Large intestine (tissue), 3 donors: ENCODE measurements at regions not wholly inside any gene's neighbourhood (a gene's known extent, or its start where the extent isn't known, plus 50 kb on each side); places are given as distances from the start of the nearest gene placed in this dataset.

ENCODE experiments used
- DNase-seq, 2 donors: peaks; one replicate each; pipeline versions ENCODE4 v3.0.0 to v3.0.0-alpha.2; 2013
- H3K27ac ChIP-seq: one replicate; pipeline ENCODE4 v1.5.1; 2013; ENCODE audit warnings: low read length
- H3K27me3 ChIP-seq: 2 replicates; pipeline ENCODE4 v1.6.1; 2013; ENCODE audit warnings: low read length; ENCODE audit not compliant: control insufficient read depth, insufficient read depth
- H3K36me3 ChIP-seq: 2 replicates; pipeline ENCODE4 v1.6.1; 2013; ENCODE audit warnings: low read length; ENCODE audit not compliant: control insufficient read depth, insufficient read depth
- H3K4me1 ChIP-seq: one replicate; pipeline ENCODE4 v1.6.1; 2013; ENCODE audit warnings: low read length; ENCODE audit not compliant: control insufficient read depth, insufficient read depth
- H3K4me3 ChIP-seq: one replicate; pipeline ENCODE4 v1.5.1; 2013; ENCODE audit warnings: low read length
- H3K9me3 ChIP-seq: one replicate; pipeline ENCODE4 v1.6.1; 2013; ENCODE audit warnings: mild to moderate bottlenecking, low read depth, low read length, moderate library complexity; ENCODE audit not compliant: control insufficient read depth
- WGBS: methylation state at CpG from one replicate; pipeline ENCODE4 v1.1.5; 2013; ENCODE audit warnings: low lambda C conversion rate; ENCODE audit not compliant: insufficient coverage; 5-methylcytosine and 5-hydroxymethylcytosine counted together

GRCh38 chr7:136807598-136807997 is 60.9 kb upstream of the CHRM2 start:
- DNase-seq, result no peak
- Histone ChIP-seq H3K36me3 (no peaks in the 10 kb centered on the region), H3K4me1 (no peaks in the 10 kb centered on the region), H3K9me3 (no peaks in the 10 kb centered on the region), H3K27ac (no peak overlapping the region), H3K27me3 (no peaks in the 10 kb centered on the region), H3K4me3 (no peak overlapping the region)
- no CpG with 5 or more reads among the region's 1 CpG for WGBS

- no peaks in the 10 kb centered on the region for H3K9me3 ChIP-seq
- no peak overlapping the region for H3K4me3 ChIP-seq
- H3K36me3 ChIP-seq, result no peaks in the 10 kb centered on the region
- no peak for DNase-seq
- no CpG with 5 or more reads among the region's 2 CpGs for WGBS
- no peaks in the 10 kb centered on the region for H3K4me1 ChIP-seq
- H3K27ac ChIP-seq, result no peak overlapping the region
- H3K27me3 ChIP-seq, result no peaks in the 10 kb centered on the region
These were observed 65.4 kb upstream of the CHRM2 start for GRCh38 chr7:136803028-136803427.

- WGBS, result 80% methylated on average over 1 of the region's 1 CpG
- no peaks in the 10 kb centered on the region for H3K36me3 ChIP-seq
- H3K4me1 ChIP-seq, result no peaks in the 10 kb centered on the region
- no peaks in the 10 kb centered on the region for H3K27me3 ChIP-seq
- no peak overlapping the region for H3K4me3 ChIP-seq
- no peaks in the 10 kb centered on the region for H3K9me3 ChIP-seq
- no peak for DNase-seq
- H3K27ac ChIP-seq, result no peak overlapping the region
These were observed 84.5 kb upstream of the CHRM2 start for GRCh38 chr7:136783934-136784333.

GRCh38 chr7:136741941-136742340 is 126.5 kb upstream of the CHRM2 start:
- H3K27ac ChIP-seq, result no peak overlapping the region
- no peaks in the 10 kb centered on the region for H3K9me3 ChIP-seq
- no peaks in the 10 kb centered on the region for H3K36me3 ChIP-seq
- no peaks in the 10 kb centered on the region for H3K4me1 ChIP-seq
- 90% methylated on average over 2 of the region's 3 CpGs for WGBS
- H3K27me3 ChIP-seq, result no peaks in the 10 kb centered on the region
- no peak for DNase-seq
- no peak overlapping the region for H3K4me3 ChIP-seq

DNA sequence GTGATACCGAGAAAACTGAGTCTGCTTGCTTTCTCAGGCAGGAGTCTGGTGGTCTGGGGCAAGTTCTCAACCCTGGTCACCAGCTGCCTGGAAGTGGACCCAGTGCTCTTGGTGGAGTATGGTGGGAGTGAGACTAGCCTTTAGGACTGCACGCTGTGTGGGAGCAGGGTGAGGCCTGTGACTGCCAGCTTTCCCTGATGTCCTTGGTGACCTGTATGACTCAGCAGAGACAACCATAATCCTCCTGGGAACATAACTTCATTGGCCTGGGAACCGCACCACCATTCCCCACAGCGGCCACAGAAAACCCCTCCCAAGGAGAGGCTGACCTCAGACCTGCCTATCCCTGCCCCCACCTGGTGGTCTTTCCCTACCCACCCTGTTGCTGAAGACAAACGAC is 139.5 kb upstream of the CHRM2 start:
- Histone ChIP-seq H3K27me3 (no peaks in the 10 kb centered on the region), H3K4me3 (no peak overlapping the region), H3K36me3 (no peaks in the 10 kb centered on the region), H3K27ac (no peak overlapping the region), H3K4me1 (no peaks in the 10 kb centered on the region), H3K9me3 (no peaks in the 10 kb centered on the region)
- no CpG with 5 or more reads among the region's 5 CpGs for WGBS
- no peak for DNase-seq

GRCh38 chr7:136726460-136726859 is 142.0 kb upstream of the CHRM2 start:
- Histone ChIP-seq H3K4me3 (no peak overlapping the region), H3K4me1 (no peaks in the 10 kb centered on the region)

GRCh38 chr7:136717910-136718557 is 150.4 kb upstream of the CHRM2 start:
- Histone ChIP-seq H3K27ac (no peak overlapping the region), H3K9me3 (no peaks in the 10 kb centered on the region), H3K4me3 (no peak overlapping the region), H3K4me1 (no peaks in the 10 kb centered on the region), H3K36me3 (no peaks in the 10 kb centered on the region), H3K27me3 (no peaks in the 10 kb centered on the region)
- 79% methylated on average over 4 of the region's 6 CpGs for WGBS
- no peak for DNase-seq

More at GRCh38 chr7:136726460-136726859, 142.0 kb upstream of the CHRM2 start:
- WGBS, result 80% methylated on average over 1 of the region's 2 CpGs
- H3K9me3 ChIP-seq, result no peaks in the 10 kb centered on the region
- no peak overlapping the region for H3K27ac ChIP-seq
- no peaks in the 10 kb centered on the region for H3K27me3 ChIP-seq
- no peak for DNase-seq
- H3K36me3 ChIP-seq, result no peaks in the 10 kb centered on the region

- DNase-seq, result no peak
- no peak overlapping the region for H3K4me3 ChIP-seq
- no peaks in the 10 kb centered on the region for H3K4me1 ChIP-seq
- H3K27ac ChIP-seq, result no peak overlapping the region
- H3K9me3 ChIP-seq, result no peaks in the 10 kb centered on the region
- WGBS, result 100% methylated on average over 1 of the region's 3 CpGs
- H3K36me3 ChIP-seq, result no peaks in the 10 kb centered on the region
- no peaks in the 10 kb centered on the region for H3K27me3 ChIP-seq
These were observed 154.4 kb upstream of the CHRM2 start for GRCh38 chr7:136714062-136714461.

DNA sequence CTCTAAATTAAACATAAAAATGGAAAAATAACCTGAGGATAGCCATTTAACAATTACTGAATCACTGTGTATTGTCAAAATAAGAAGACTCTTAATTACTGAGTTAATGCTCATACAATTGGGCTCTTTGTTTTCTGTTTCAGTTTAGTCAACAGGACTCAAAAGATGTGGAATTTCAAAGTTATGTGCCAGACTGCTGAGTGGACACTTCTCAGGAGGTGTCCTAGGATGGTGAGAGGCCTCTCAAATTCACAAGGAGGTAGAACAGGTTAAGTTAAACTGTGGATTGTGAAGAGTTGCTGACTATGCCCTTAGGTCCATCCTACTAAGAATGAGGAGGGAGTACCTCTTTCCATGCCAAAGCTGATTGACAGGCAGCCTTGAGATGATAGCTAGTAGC is 157.7 kb upstream of the CHRM2 start:
- no peak overlapping the region for H3K4me3 ChIP-seq
- H3K27ac ChIP-seq, result no peak overlapping the region
- no peaks in the 10 kb centered on the region for H3K36me3 ChIP-seq
- H3K4me1 ChIP-seq, result no peaks in the 10 kb centered on the region
- DNase-seq, result no peak
- H3K27me3 ChIP-seq, result no peaks in the 10 kb centered on the region
- H3K9me3 ChIP-seq, result no peaks in the 10 kb centered on the region

GRCh38 chr7:136709876-136710275 is 158.6 kb upstream of the CHRM2 start:
- H3K27me3 ChIP-seq, result no peaks in the 10 kb centered on the region
- no peak overlapping the region for H3K27ac ChIP-seq
- DNase-seq, result no peak
- no peaks in the 10 kb centered on the region for H3K36me3 ChIP-seq
- no CpG with 5 or more reads among the region's 1 CpG for WGBS
- H3K4me3 ChIP-seq, result no peak overlapping the region
- H3K9me3 ChIP-seq, result no peaks in the 10 kb centered on the region
- H3K4me1 ChIP-seq, result no peaks in the 10 kb centered on the region

GRCh38 chr7:136702913-136703312 is 165.5 kb upstream of the CHRM2 start:
- no peak overlapping the region for H3K27ac ChIP-seq
- no peak for DNase-seq
- H3K4me3 ChIP-seq, result no peak overlapping the region
- H3K27me3 ChIP-seq, result no peaks in the 10 kb centered on the region
- H3K4me1 ChIP-seq, result no peaks in the 10 kb centered on the region
- no CpG with 5 or more reads among the region's 1 CpG for WGBS
- no peaks in the 10 kb centered on the region for H3K9me3 ChIP-seq
- no peaks in the 10 kb centered on the region for H3K36me3 ChIP-seq
